B cell (primary cell): ENCODE measurements at regions not wholly inside any gene's neighbourhood (a gene's known extent, or its start where the extent isn't known, plus 50 kb on each side); places are given as distances from the start of the nearest gene placed in this dataset.

ENCODE experiments used
- ATAC-seq: fragments of 200-7000 bp; cut with Tn5 transposase; one replicate; pipeline ENCODE4 v1.10.0; 2021; ENCODE audit warnings: low read depth, mild to moderate bottlenecking, moderate number of reproducible peaks, moderate library complexity
- CTCF ChIA-PET: fragments of 350-600 bp; sonication (Branson Sonifier 250); formaldehyde crosslinking; loops from one replicate; lab custom pipeline; 2021; ENCODE audit warnings: antibody characterized with exemption, inconsistent platforms; lab: Charles Lee
- POLR2A ChIA-PET: fragments of 350-600 bp; sonication (Branson Sonifier 250); formaldehyde crosslinking; loops from one replicate; lab custom pipeline; 2021; ENCODE audit warnings: antibody characterized with exemption; lab: Charles Lee
- DNase-seq: peaks from one replicate; pipeline ENCODE4 v3.0.0; 2013
- H2AFZ ChIP-seq: 2 replicates; pipeline ENCODE4 v1.6.1; 2012; ENCODE audit warnings: mild to moderate bottlenecking, low read depth, low read length; ENCODE audit not compliant: insufficient read depth, poor library complexity, severe bottlenecking
- H3K27ac ChIP-seq, 2 donors: 1 replicate in 1 of 2; 2 replicates in 1 of 2; pipeline ENCODE4 v1.5.1; 2012 to 2013; ENCODE audit warnings: low read length in 2 of 2, mild to moderate bottlenecking in 2 of 2, moderate library complexity in 1 of 2
- H3K27me3 ChIP-seq, 4 experiments: fragments of 200-600 bp in 1 of 4; sonication (generic) in 1 of 4; replicated peaks in 1 of 4; 1 replicate in 2 of 4; 2 replicates in 2 of 4; pipeline versions ENCODE4 v1.6.1 to v1.7.0; 2013 to 2016; ENCODE audit warnings: low read length in 3 of 4, mild to moderate bottlenecking in 2 of 4, mixed read lengths in 1 of 4, moderate library complexity in 1 of 4; ENCODE audit not compliant: insufficient read depth in 4 of 4, control insufficient read depth in 3 of 4; ENCODE audit errors: control extremely low read depth in 1 of 4
- H3K36me3 ChIP-seq, 2 experiments: replicated peaks in 1 of 2; 1 replicate in 1 of 2; 2 replicates in 1 of 2; pipeline versions ENCODE4 v1.6.1 to v1.7.1; 2013; ENCODE audit warnings: low read length in 1 of 2; ENCODE audit not compliant: insufficient read depth in 2 of 2, control insufficient read depth in 1 of 2; ENCODE audit errors: control extremely low read depth in 1 of 2, extremely low read depth in 1 of 2
- H3K4me1 ChIP-seq, 2 donors: fragments of 200-600 bp in 1 of 2; sonication (generic) in 1 of 2; 1 replicate in 1 of 2; 2 replicates in 1 of 2; pipeline versions ENCODE4 v1.5.1 to v1.6.1; 2013 to 2017; ENCODE audit warnings: low read length in 2 of 2; ENCODE audit not compliant: control insufficient read depth in 2 of 2, insufficient read depth in 2 of 2
- H3K4me2 ChIP-seq: replicated peaks from 2 replicates; pipeline ENCODE3; 2012; ENCODE audit warnings: mild to moderate bottlenecking, low read depth, low read length; ENCODE audit not compliant: poor library complexity, severe bottlenecking
- H3K4me3 ChIP-seq, 5 experiments: fragments of 200-600 bp in 1 of 5; sonication (generic) in 1 of 5; 1 replicate in 3 of 5; 2 replicates in 2 of 5; pipeline versions ENCODE4 v1.5.1 to v1.7.0; 2011 to 2016; ENCODE audit warnings: low read length in 4 of 5, mild to moderate bottlenecking in 4 of 5, low read depth in 2 of 5, control low read depth in 1 of 5, moderate library complexity in 1 of 5; ENCODE audit not compliant: insufficient read depth in 1 of 5; ENCODE audit errors: control extremely low read depth in 1 of 5, extremely low read depth in 1 of 5
- H3K79me2 ChIP-seq: fragments of 200-600 bp; sonication (generic); one replicate; pipeline ENCODE4 v1.6.0; 2016; ENCODE audit warnings: low read length; ENCODE audit not compliant: control insufficient read depth, insufficient read depth
- H3K9ac ChIP-seq: fragments of 200-600 bp; sonication (generic); 2 replicates; pipeline ENCODE4 v1.6.1; 2017; ENCODE audit warnings: mild to moderate bottlenecking, low read length, moderate library complexity
- H3K9me3 ChIP-seq, 3 donors: one replicate each; pipeline versions ENCODE4 v1.6.1 to v1.7.1; 2013; ENCODE audit warnings: low read length in 2 of 3; ENCODE audit not compliant: control insufficient read depth in 2 of 3, insufficient read depth in 1 of 3; ENCODE audit errors: control extremely low read depth in 1 of 3
- H4K20me1 ChIP-seq: 2 replicates; pipeline ENCODE4 v1.6.0; 2012; ENCODE audit warnings: mild to moderate bottlenecking, low read length; ENCODE audit not compliant: insufficient read depth, control insufficient read depth, poor library complexity, severe bottlenecking
- H3K27ac Mint-ChIP-seq: one replicate; pipeline ENCODE4 v1.8.0; 2021; ENCODE audit warnings: mixed read lengths
- H3K27me3 Mint-ChIP-seq: one replicate; pipeline ENCODE4 v1.8.0; 2021; ENCODE audit warnings: mixed read lengths
- H3K4me1 Mint-ChIP-seq: one replicate; pipeline ENCODE4 v1.8.0; 2021; ENCODE audit warnings: mixed read lengths
- H3K4me3 Mint-ChIP-seq: one replicate; pipeline ENCODE4 v1.8.0; 2021; ENCODE audit warnings: mixed read lengths
- H3K9me3 Mint-ChIP-seq: one replicate; pipeline ENCODE4 v1.8.0; 2022; ENCODE audit warnings: mixed read lengths; ENCODE audit not compliant: insufficient read depth
- EZH2 ChIP-seq: IDR thresholded peaks from 2 replicates; pipeline ENCODE4 v1.6.1; 2012; ENCODE audit warnings: borderline replicate concordance, low read depth, mild to moderate bottlenecking, moderate library complexity, low read length; ENCODE audit not compliant: insufficient read depth, poor library complexity, severe bottlenecking
- WGBS: methylation state at CpG from one replicate; pipeline ENCODE4 v1.1.5; 2013; ENCODE audit warnings: missing lambda C conversion rate; ENCODE audit not compliant: insufficient coverage; 5-methylcytosine and 5-hydroxymethylcytosine counted together
- intact Hi-C: fragments of 100-400 bp; cut with micrococcal nuclease; formaldehyde crosslinking; loops from one replicate; pipeline ENCODE4 v1.10.0; 2022
- TF ChIP-seq, protein P1 (sequence below): fragments of 200-600 bp; IDR thresholded peaks from one replicate; pipeline ENCODE4 v1.8.0; 2022; ENCODE audit warnings: antibody characterized with exemption, mild to moderate bottlenecking

DNA sequence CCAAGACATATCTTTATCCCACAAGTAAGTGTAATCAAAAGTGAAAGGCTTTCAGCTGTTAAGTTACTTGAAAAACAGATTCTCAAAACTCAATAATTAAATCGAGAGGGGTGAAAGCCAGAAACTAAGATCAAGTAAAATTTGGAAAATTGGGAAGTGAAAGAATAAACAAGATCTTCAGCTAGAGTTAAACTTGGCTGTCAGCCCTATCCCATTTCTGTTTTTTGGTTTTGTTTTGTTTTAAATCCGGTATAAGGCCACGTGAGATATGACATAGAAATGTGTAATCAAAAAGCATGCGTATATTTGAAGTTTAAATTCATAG is 856.8 kb downstream of the STIM2 start:
- Histone ChIP-seq H2AFZ (no peak overlapping the region), H3K4me1 (no peaks in the 10 kb centered on the region), H3K4me3 (no peak overlapping the region), H3K27me3 (no peaks in the 10 kb centered on the region), H4K20me1 (no peaks in the 10 kb centered on the region), H3K79me2 (no peaks in the 10 kb centered on the region), H3K9ac (no peak overlapping the region), H3K27ac (no peak overlapping the region), H3K36me3 (no peaks in the 10 kb centered on the region), H3K9me3 (no peaks in the 10 kb centered on the region), H3K4me2 (no peak overlapping the region)
- no peak for ATAC-seq
- CTCF ChIA-PET = no interaction called here
- Mint-ChIP-seq H3K4me1 (no peaks in the 10 kb centered on the region), H3K27ac (no peak overlapping the region), H3K27me3 (no peaks in the 10 kb centered on the region), H3K9me3 (peaks cover 3% of the 10 kb centered on the region), H3K4me3 (no peak overlapping the region)
- no peak for DNase-seq
- POLR2A ChIA-PET = no interaction called here
- WGBS = no CpG with 5 or more reads among the region's 4 CpGs
- TF ChIP-seq, protein P1, sequence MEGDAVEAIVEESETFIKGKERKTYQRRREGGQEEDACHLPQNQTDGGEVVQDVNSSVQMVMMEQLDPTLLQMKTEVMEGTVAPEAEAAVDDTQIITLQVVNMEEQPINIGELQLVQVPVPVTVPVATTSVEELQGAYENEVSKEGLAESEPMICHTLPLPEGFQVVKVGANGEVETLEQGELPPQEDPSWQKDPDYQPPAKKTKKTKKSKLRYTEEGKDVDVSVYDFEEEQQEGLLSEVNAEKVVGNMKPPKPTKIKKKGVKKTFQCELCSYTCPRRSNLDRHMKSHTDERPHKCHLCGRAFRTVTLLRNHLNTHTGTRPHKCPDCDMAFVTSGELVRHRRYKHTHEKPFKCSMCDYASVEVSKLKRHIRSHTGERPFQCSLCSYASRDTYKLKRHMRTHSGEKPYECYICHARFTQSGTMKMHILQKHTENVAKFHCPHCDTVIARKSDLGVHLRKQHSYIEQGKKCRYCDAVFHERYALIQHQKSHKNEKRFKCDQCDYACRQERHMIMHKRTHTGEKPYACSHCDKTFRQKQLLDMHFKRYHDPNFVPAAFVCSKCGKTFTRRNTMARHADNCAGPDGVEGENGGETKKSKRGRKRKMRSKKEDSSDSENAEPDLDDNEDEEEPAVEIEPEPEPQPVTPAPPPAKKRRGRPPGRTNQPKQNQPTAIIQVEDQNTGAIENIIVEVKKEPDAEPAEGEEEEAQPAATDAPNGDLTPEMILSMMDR = no peak
- no peak for TF ChIP-seq EZH2
- intact Hi-C loops = no loop called here

DNA sequence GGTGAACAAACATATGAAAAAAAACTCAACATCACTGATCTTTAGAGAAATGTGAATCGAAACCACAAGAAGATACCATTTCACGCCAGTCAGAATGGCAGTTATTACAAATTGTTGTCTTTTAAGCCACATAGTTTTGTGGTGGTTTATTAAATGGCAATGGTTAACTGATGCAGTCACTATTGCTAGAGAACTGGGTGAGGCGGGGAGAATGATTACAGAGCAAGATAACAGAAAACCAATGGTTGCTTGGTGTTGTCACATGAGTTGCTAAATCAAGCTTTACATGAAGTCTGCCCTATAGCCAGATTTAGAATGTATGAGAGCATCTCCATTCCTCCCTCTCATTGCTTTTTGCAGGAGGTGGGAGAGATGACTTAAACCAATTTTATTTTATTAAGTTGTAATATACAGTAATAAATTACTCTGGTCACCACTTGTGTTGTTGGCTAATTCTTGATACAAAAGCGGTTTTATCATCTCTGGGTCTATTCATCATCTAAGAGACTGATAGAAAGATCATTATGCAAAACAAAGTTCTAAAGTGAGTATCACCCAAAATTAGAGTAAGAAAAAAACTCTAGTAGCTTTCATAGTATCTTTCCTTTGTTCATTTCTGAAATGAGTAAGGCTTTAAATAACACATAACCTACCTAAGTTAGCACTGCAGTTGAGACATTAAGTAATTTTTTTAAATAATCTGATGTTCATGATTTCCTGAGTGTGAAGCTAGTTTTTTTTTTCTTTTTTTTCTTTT is 859.5 kb downstream of the STIM2 start:
- H3K4me3 Mint-ChIP-seq = no peak overlapping the region
- no peaks in the 10 kb centered on the region for H3K27me3 Mint-ChIP-seq
- Histone ChIP-seq H3K4me2 (no peak overlapping the region), H3K36me3 (no peaks in the 10 kb centered on the region), H4K20me1 (no peaks in the 10 kb centered on the region), H3K27ac (no peak overlapping the region), H3K79me2 (no peaks in the 10 kb centered on the region), H3K9me3 (no peaks in the 10 kb centered on the region), H3K4me1 (no peaks in the 10 kb centered on the region), H3K9ac (no peak overlapping the region), H2AFZ (no peak overlapping the region), H3K27me3 (no peaks in the 10 kb centered on the region), H3K4me3 (no peak overlapping the region)
- ATAC-seq = no peak
- POLR2A ChIA-PET = no interaction called here
- intact Hi-C loops = no loop called here
- H3K27ac Mint-ChIP-seq = no peak overlapping the region
- 100% methylated on average over 1 of the region's 4 CpGs for WGBS
- no peak for DNase-seq
- CTCF ChIA-PET = interaction anchor here (0.7 kb wide), 1 partner anchor 19 kb away, joined by 4 read pairs; no protein-coding TSS in a partner anchor
- H3K9me3 Mint-ChIP-seq = peaks cover 3% of the 10 kb centered on the region
- no peaks in the 10 kb centered on the region for H3K4me1 Mint-ChIP-seq
- TF ChIP-seq, protein P1 = no peak
- TF ChIP-seq EZH2 = no peak
